OCI-LY1 (cell line): ENCODE measurements at regions not wholly inside any gene's neighbourhood (a gene's known extent, or its start where the extent isn't known, plus 50 kb on each side); places are given as distances from the start of the nearest gene placed in this dataset.

Experiments used
- H2AFZ ChIP-seq: fragments of 200-600 bp; sonication (generic), shearing (Covaris generic); 2 replicates; pipeline ENCODE4 v1.6.0; 2014; ENCODE audit warnings: antibody characterized with exemption, mild to moderate bottlenecking, low read length
- H3F3A ChIP-seq: fragments of 200-600 bp; sonication (generic), shearing (Covaris generic); 2 replicates; pipeline ENCODE4 v1.6.0; 2014; ENCODE audit warnings: mild to moderate bottlenecking, antibody characterized with exemption, low read length, moderate library complexity; ENCODE audit not compliant: insufficient read depth
- H3K27ac ChIP-seq: fragments of 200-600 bp; sonication (generic); 2 replicates; pipeline ENCODE4 v1.5.1; 2014; ENCODE audit warnings: low read length, mixed run types, mild to moderate bottlenecking, low read depth; ENCODE audit not compliant: poor library complexity, severe bottlenecking
- H3K27me3 ChIP-seq: fragments of 200-600 bp; sonication (generic); 2 replicates; pipeline ENCODE4 v1.6.0; 2014; ENCODE audit warnings: antibody characterized with exemption, mild to moderate bottlenecking, low read length, moderate library complexity; ENCODE audit not compliant: insufficient read depth
- H3K36me3 ChIP-seq: fragments of 200-600 bp; sonication (generic); 2 replicates; pipeline ENCODE4 v1.6.1; 2014; ENCODE audit warnings: mild to moderate bottlenecking, antibody characterized with exemption, low read length, moderate library complexity, mixed read lengths; ENCODE audit not compliant: insufficient read depth
- H3K4me1 ChIP-seq: fragments of 200-600 bp; sonication (generic); 2 replicates; pipeline ENCODE4 v1.5.1; 2014; ENCODE audit warnings: mild to moderate bottlenecking, low read length, moderate library complexity; ENCODE audit not compliant: insufficient read depth, severe bottlenecking
- H3K4me2 ChIP-seq: fragments of 200-600 bp; sonication (generic), shearing (Covaris generic); 2 replicates; pipeline ENCODE4 v1.6.1; 2014; ENCODE audit warnings: low read length
- H3K4me3 ChIP-seq: fragments of 200-600 bp; sonication (generic); 2 replicates; pipeline ENCODE4 v1.5.1; 2014; ENCODE audit warnings: low read length, low read depth, mild to moderate bottlenecking, mixed read lengths; ENCODE audit not compliant: poor library complexity, severe bottlenecking
- H3K79me2 ChIP-seq: fragments of 200-600 bp; shearing (Covaris generic); 2 replicates; pipeline ENCODE4 v1.6.1; 2016; ENCODE audit warnings: mixed run types, low read length, mixed read lengths; ENCODE audit not compliant: insufficient read depth
- H3K9ac ChIP-seq: fragments of 200-600 bp; sonication (generic), shearing (Covaris generic); 2 replicates; pipeline ENCODE4 v1.6.1; 2014; ENCODE audit warnings: mild to moderate bottlenecking, low read length, mixed read lengths
- H3K9me2 ChIP-seq: fragments of 200-600 bp; sonication (generic), shearing (Covaris generic); 2 replicates; pipeline ENCODE4 v1.6.1; 2014; ENCODE audit warnings: low read depth, mild to moderate bottlenecking, low read length, mixed read lengths
- H3K9me3 ChIP-seq: fragments of 200-600 bp; shearing (Covaris generic); 2 replicates; pipeline ENCODE4 v1.6.1; 2014; ENCODE audit warnings: low read length, mixed read lengths
- H4K20me1 ChIP-seq: fragments of 200-600 bp; sonication (generic), shearing (Covaris generic); 2 replicates; pipeline ENCODE4 v1.6.0; 2016; ENCODE audit warnings: mild to moderate bottlenecking, low read length; ENCODE audit not compliant: insufficient read depth
- CTCF ChIP-seq: fragments of 200-600 bp; sonication (generic), shearing (Covaris generic); IDR thresholded peaks from 2 replicates; pipeline ENCODE4 v1.5.1; 2017; ENCODE audit warnings: mild to moderate bottlenecking, antibody characterized with exemption, low read length, moderate library complexity, mixed read lengths
- EZH2 ChIP-seq: fragments of 200-600 bp; sonication (generic), shearing (Covaris generic); IDR thresholded peaks from 2 replicates; pipeline ENCODE4 v1.8.0; 2017; ENCODE audit warnings: borderline replicate concordance, mixed run types, mild to moderate bottlenecking, antibody characterized with exemption, low read length, moderate library complexity, mixed read lengths

- H3K4me2 ChIP-seq = no peak overlapping the region
- no peak overlapping the region for H3K27ac ChIP-seq
- H3K4me1 ChIP-seq = no peaks in the 10 kb centered on the region
- H2AFZ ChIP-seq = no peak overlapping the region
- H3K9ac ChIP-seq = no peak overlapping the region
- no peaks in the 10 kb centered on the region for H3K79me2 ChIP-seq
- no peak overlapping the region for H3K4me3 ChIP-seq
- no peaks in the 10 kb centered on the region for H3K27me3 ChIP-seq
- H3F3A ChIP-seq = no peaks in the 10 kb centered on the region
- TF ChIP-seq EZH2 (no peak), CTCF (no peak)
- H3K9me3 ChIP-seq = no peaks in the 10 kb centered on the region
- no peaks in the 10 kb centered on the region for H4K20me1 ChIP-seq
- H3K36me3 ChIP-seq = no peaks in the 10 kb centered on the region
- H3K9me2 ChIP-seq = no peaks in the 10 kb centered on the region
Measured at GRCh38 chr1:228811712-228812305, 76.5 kb downstream of the RHOU start.

GRCh38 chr1:228812961-228813360 is 77.7 kb downstream of the RHOU start:
- no peaks in the 10 kb centered on the region for H3F3A ChIP-seq
- no peaks in the 10 kb centered on the region for H3K79me2 ChIP-seq
- H3K9me2 ChIP-seq = no peaks in the 10 kb centered on the region
- no peak overlapping the region for H2AFZ ChIP-seq
- no peaks in the 10 kb centered on the region for H3K9me3 ChIP-seq
- TF ChIP-seq EZH2 (no peak), CTCF (no peak)
- H4K20me1 ChIP-seq = no peaks in the 10 kb centered on the region
- H3K4me2 ChIP-seq = no peak overlapping the region
- no peak overlapping the region for H3K9ac ChIP-seq
- H3K27ac ChIP-seq = no peak overlapping the region
- H3K36me3 ChIP-seq = no peaks in the 10 kb centered on the region
- no peaks in the 10 kb centered on the region for H3K27me3 ChIP-seq
- no peaks in the 10 kb centered on the region for H3K4me1 ChIP-seq
- no peak overlapping the region for H3K4me3 ChIP-seq

- Histone ChIP-seq H3K27ac (no peak overlapping the region), H3F3A (no peaks in the 10 kb centered on the region), H3K4me2 (no peak overlapping the region), H3K27me3 (no peaks in the 10 kb centered on the region), H2AFZ (no peak overlapping the region), H3K36me3 (no peaks in the 10 kb centered on the region), H3K79me2 (no peaks in the 10 kb centered on the region), H3K4me1 (no peaks in the 10 kb centered on the region), H3K9me2 (no peaks in the 10 kb centered on the region), H4K20me1 (no peaks in the 10 kb centered on the region), H3K9ac (no peak overlapping the region), H3K9me3 (no peaks in the 10 kb centered on the region), H3K4me3 (no peak overlapping the region)
- TF ChIP-seq CTCF = no peak
- no peak for TF ChIP-seq EZH2
Measured at GRCh38 chr1:228814176-228814575, 78.9 kb downstream of the RHOU start.
